T-helper 2 cell treated with Interferon-gamma antibody and Interleukin-4, amounts not matched to agents 5 μg/mL and 100 μg/mL, for 36 hours (primary cell): ENCODE measurements at regions not wholly inside any gene's neighbourhood (a gene's known extent, or its start where the extent isn't known, plus 50 kb on each side); places are given as distances from the start of the nearest gene placed in this dataset.
A peak's percentile ranks its signal among the peaks of the same experiment; 100 is the strongest.

Experiments
- DNase-seq: peaks from one replicate; pipeline ENCODE4 v3.0.0; 2021; ENCODE audit warnings: low spot score
- H3K27ac Mint-ChIP-seq: one replicate; pipeline ENCODE4 v1.8.0; 2021; ENCODE audit warnings: mild to moderate bottlenecking, mixed read lengths
- H3K27me3 Mint-ChIP-seq: one replicate; pipeline ENCODE4 v1.8.0; 2021; ENCODE audit warnings: low read depth, mixed read lengths
- H3K36me3 Mint-ChIP-seq: one replicate; pipeline ENCODE4 v1.8.0; 2021; ENCODE audit warnings: low read depth, mixed read lengths
- H3K4me1 Mint-ChIP-seq: one replicate; pipeline ENCODE4 v1.8.0; 2021; ENCODE audit warnings: low read depth, mixed read lengths
- H3K4me3 Mint-ChIP-seq: one replicate; pipeline ENCODE4 v1.8.0; 2022; ENCODE audit warnings: mild to moderate bottlenecking, moderate library complexity, mixed read lengths
- H3K9me3 Mint-ChIP-seq: one replicate; pipeline ENCODE4 v1.8.0; 2021; ENCODE audit warnings: mixed read lengths

GRCh38 chr12:76158518-76159321 is 74.2 kb upstream of the NAP1L1 start:
- Mint-ChIP-seq H3K4me1 (peaks cover 11% of the 10 kb centered on the region), H3K4me3 (peak overlapping the region; percentile 74), H3K9me3 (no peaks in the 10 kb centered on the region), H3K36me3 (no peaks in the 10 kb centered on the region), H3K27ac (peak overlapping the region; percentile 52), H3K27me3 (peaks cover 10% of the 10 kb centered on the region)
- DNase-seq, result peak; percentile 94

- Mint-ChIP-seq H3K9me3 (no peaks in the 10 kb centered on the region), H3K4me3 (no peak overlapping the region), H3K36me3 (no peaks in the 10 kb centered on the region), H3K4me1 (peaks cover 14% of the 10 kb centered on the region), H3K27me3 (peaks cover 10% of the 10 kb centered on the region), H3K27ac (no peak overlapping the region)
- DNase-seq, result no peak
These were observed 72.2 kb upstream of the NAP1L1 start for GRCh38 chr12:76156726-76157125.

GRCh38 chr12:76156314-76156713 is 71.8 kb upstream of the NAP1L1 start:
- no peaks in the 10 kb centered on the region for H3K36me3 Mint-ChIP-seq
- H3K4me3 Mint-ChIP-seq, result no peak overlapping the region
- no peak overlapping the region for H3K27ac Mint-ChIP-seq

GRCh38 chr12:76155157-76155670 is 70.7 kb upstream of the NAP1L1 start:
- DNase-seq, result no peak
- Mint-ChIP-seq H3K4me1 (peaks cover 14% of the 10 kb centered on the region), H3K36me3 (no peaks in the 10 kb centered on the region), H3K4me3 (no peak overlapping the region), H3K27me3 (no peaks in the 10 kb centered on the region), H3K27ac (no peak overlapping the region), H3K9me3 (no peaks in the 10 kb centered on the region)

More at GRCh38 chr12:76156314-76156713, 71.8 kb upstream of the NAP1L1 start:
- Mint-ChIP-seq H3K4me1 (peaks cover 14% of the 10 kb centered on the region), H3K9me3 (no peaks in the 10 kb centered on the region), H3K27me3 (peaks cover 7% of the 10 kb centered on the region)
- DNase-seq, result no peak

- Mint-ChIP-seq H3K27me3 (peaks cover 6% of the 10 kb centered on the region), H3K36me3 (no peaks in the 10 kb centered on the region), H3K9me3 (no peaks in the 10 kb centered on the region), H3K4me1 (peaks cover 7% of the 10 kb centered on the region), H3K4me3 (no peak overlapping the region), H3K27ac (no peak overlapping the region)
- no peak for DNase-seq
These were observed 69.1 kb upstream of the NAP1L1 start for GRCh38 chr12:76153616-76154015.

- no peak overlapping the region for H3K27ac Mint-ChIP-seq
- peaks cover 3% of the 10 kb centered on the region for H3K4me1 Mint-ChIP-seq
- H3K9me3 Mint-ChIP-seq, result no peaks in the 10 kb centered on the region
- H3K36me3 Mint-ChIP-seq, result no peaks in the 10 kb centered on the region
- no peak for DNase-seq
- H3K4me3 Mint-ChIP-seq, result no peak overlapping the region
- H3K27me3 Mint-ChIP-seq, result peaks cover 6% of the 10 kb centered on the region
These were observed 67.8 kb upstream of the NAP1L1 start for GRCh38 chr12:76152181-76152807.

GRCh38 chr12:76144245-76144549 is 59.7 kb upstream of the NAP1L1 start:
- no peaks in the 10 kb centered on the region for H3K36me3 Mint-ChIP-seq
- H3K9me3 Mint-ChIP-seq, result no peaks in the 10 kb centered on the region
- H3K4me1 Mint-ChIP-seq, result peaks cover 16% of the 10 kb centered on the region
- peak; percentile 19 for DNase-seq
- no peak overlapping the region for H3K27ac Mint-ChIP-seq
- H3K4me3 Mint-ChIP-seq, result no peak overlapping the region
- H3K27me3 Mint-ChIP-seq, result peaks cover 4% of the 10 kb centered on the region

GRCh38 chr12:76143343-76144244 is 59.1 kb upstream of the NAP1L1 start:
- Mint-ChIP-seq H3K27ac (no peak overlapping the region), H3K4me3 (peak overlapping the region; percentile 3), H3K36me3 (no peaks in the 10 kb centered on the region), H3K27me3 (no peaks in the 10 kb centered on the region), H3K4me1 (peaks cover 16% of the 10 kb centered on the region), H3K9me3 (peaks cover 3% of the 10 kb centered on the region)
- DNase-seq, result no peak

GRCh38 chr12:76142305-76142704 is 57.8 kb upstream of the NAP1L1 start:
- Mint-ChIP-seq H3K36me3 (no peaks in the 10 kb centered on the region), H3K27ac (peak overlapping the region; percentile 49), H3K9me3 (peaks cover 10% of the 10 kb centered on the region), H3K27me3 (no peaks in the 10 kb centered on the region), H3K4me3 (no peak overlapping the region), H3K4me1 (peaks cover 16% of the 10 kb centered on the region)
- no peak for DNase-seq

GRCh38 chr12:76138656-76139055 is 54.2 kb upstream of the NAP1L1 start:
- Mint-ChIP-seq H3K4me3 (no peak overlapping the region), H3K27me3 (peaks cover 4% of the 10 kb centered on the region), H3K27ac (no peak overlapping the region), H3K4me1 (peaks cover 9% of the 10 kb centered on the region), H3K9me3 (peaks cover 10% of the 10 kb centered on the region), H3K36me3 (no peaks in the 10 kb centered on the region)
- no peak for DNase-seq

GRCh38 chr12:76137606-76138005 is 53.1 kb upstream of the NAP1L1 start:
- Mint-ChIP-seq H3K27ac (no peak overlapping the region), H3K9me3 (peaks cover 10% of the 10 kb centered on the region), H3K27me3 (peaks cover 4% of the 10 kb centered on the region)

GRCh38 chr12:76135456-76135855 is 51.0 kb upstream of the NAP1L1 start:
- DNase-seq, result no peak
- H3K4me1 Mint-ChIP-seq, result no peaks in the 10 kb centered on the region
- H3K4me3 Mint-ChIP-seq, result no peak overlapping the region
- H3K27ac Mint-ChIP-seq, result no peak overlapping the region
- H3K27me3 Mint-ChIP-seq, result peaks cover 4% of the 10 kb centered on the region
- H3K36me3 Mint-ChIP-seq, result no peaks in the 10 kb centered on the region
- peaks cover 10% of the 10 kb centered on the region for H3K9me3 Mint-ChIP-seq

More at GRCh38 chr12:76137606-76138005, 53.1 kb upstream of the NAP1L1 start:
- Mint-ChIP-seq H3K4me1 (peaks cover 2% of the 10 kb centered on the region), H3K36me3 (no peaks in the 10 kb centered on the region), H3K4me3 (no peak overlapping the region)
- no peak for DNase-seq
